ENCODE measurements at regions not wholly inside any gene's neighbourhood (a gene's known extent, or its start where the extent isn't known, plus 50 kb on each side); places are given as distances from the start of the nearest gene placed in this dataset.
"Not testable (repeated sequence)": the region's sequence is repeated elsewhere in the genome, so short reads cannot be mapped to it uniquely, and the experiment has no call there.

GRCh38 chr5:174523311-174524071, 200.9 kb upstream of the MSX2 start:
- DNase-seq (ENCODE audit: low read depth) = no peak

GRCh38 chr5:174524351-174524750, 200.0 kb upstream of the MSX2 start:
- DNase-seq (ENCODE audit: low read depth) = no peak

GRCh38 chr5:174526177-174526576, 198.2 kb upstream of the MSX2 start:
- DNase-seq (ENCODE audit: low read depth) = no peak

- no peak for DNase-seq (ENCODE audit: low read depth)
These were observed 196.4 kb upstream of the MSX2 start for GRCh38 chr5:174527916-174528540.

GRCh38 chr5:174528821-174529544, 195.4 kb upstream of the MSX2 start:
- DNase-seq (ENCODE audit: low read depth) = no peak

GRCh38 chr5:174529925-174530681, 194.3 kb upstream of the MSX2 start:
- no peak for DNase-seq (ENCODE audit: low read depth)

GRCh38 chr5:174531782-174532191, 192.6 kb upstream of the MSX2 start:
- no peak for DNase-seq (ENCODE audit: low read depth)

- DNase-seq (ENCODE audit: low read depth) = peak; percentile 88
These were observed 191.6 kb upstream of the MSX2 start for GRCh38 chr5:174532455-174533453.

GRCh38 chr5:174533751-174534241, 190.6 kb upstream of the MSX2 start:
- peak; percentile 57 for DNase-seq (ENCODE audit: low read depth)

- DNase-seq (ENCODE audit: low read depth) = no peak
These were observed 188.7 kb upstream of the MSX2 start for GRCh38 chr5:174535669-174536068.

- DNase-seq (ENCODE audit: low read depth) = not testable (repeated sequence)
These were observed 184.6 kb upstream of the MSX2 start for GRCh38 chr5:174539823-174540222.

GRCh38 chr5:174542037-174542436, 182.3 kb upstream of the MSX2 start:
- no peak for DNase-seq (ENCODE audit: low read depth)

- no peak for DNase-seq (ENCODE audit: low read depth)
These were observed 181.9 kb upstream of the MSX2 start for GRCh38 chr5:174542471-174542870.

- DNase-seq (ENCODE audit: low read depth) = no peak
These were observed 178.5 kb upstream of the MSX2 start for GRCh38 chr5:174545926-174546325.

GRCh38 chr5:174547814-174548213, 176.6 kb upstream of the MSX2 start:
- no peak for DNase-seq (ENCODE audit: low read depth)

- no peak for DNase-seq (ENCODE audit: low read depth)
These were observed 175.1 kb upstream of the MSX2 start for GRCh38 chr5:174549254-174549653.

- DNase-seq (ENCODE audit: low read depth) = no peak
These were observed 174.4 kb upstream of the MSX2 start for GRCh38 chr5:174550026-174550425.

GRCh38 chr5:174552428-174552827, 172.0 kb upstream of the MSX2 start:
- no peak for DNase-seq (ENCODE audit: low read depth)

- DNase-seq (ENCODE audit: low read depth) = peak; percentile 82
These were observed 170.8 kb upstream of the MSX2 start for GRCh38 chr5:174553556-174553955.

GRCh38 chr5:174555726-174556125, 168.7 kb upstream of the MSX2 start:
- DNase-seq (ENCODE audit: low read depth) = no peak

GRCh38 chr5:174556756-174557155, 167.6 kb upstream of the MSX2 start:
- DNase-seq (ENCODE audit: low read depth) = no peak

Data from stromal cell of bone marrow (primary cell).